ENCODE measurements at regions not wholly inside any gene's neighbourhood (a gene's known extent, or its start where the extent isn't known, plus 50 kb on each side); places are given as distances from the start of the nearest gene placed in this dataset.

GRCh38 chr17:31688701-31689100 lies 170.3 kb downstream of the COPRS start:
- TF ChIP-seq EZH2phosphoT487 (IDR thresholded peaks at IDR 0.05; ENCODE audit: low read length) (no peak), CTCF (IDR thresholded peaks at IDR 0.05; ENCODE audit: low read length) (no peak), EZH2 (optimal IDR thresholded peaks at IDR 0.05; ENCODE audit: low read depth, low read length) (no peak)
